HepG2 (cell line): ENCODE measurements at regions not wholly inside any gene's neighbourhood (a gene's known extent, or its start where the extent isn't known, plus 50 kb on each side); places are given as distances from the start of the nearest gene placed in this dataset.

ENCODE experiments used
- ATAC-seq: fragments of 200-7000 bp; cut with Tn5 transposase; 3 replicates; pipeline ENCODE4 v1.9.1; 2020; ENCODE audit warnings: mild to moderate bottlenecking, moderate library complexity
- BruUV-seq: library from RNA; stranded (reverse); fragments of 400-500 nt; replicated peaks from 2 replicates; lab custom pipeline; 2021; lab: Mats Ljungman, UMichigan
- CTCF ChIA-PET: fragments of 300-600 bp; formaldehyde crosslinking; extraction: SDS; loops from one replicate; lab custom pipeline; 2021; ENCODE audit warnings: low total read pairs, inconsistent platforms, low intra/inter-chr PET ratio; lab: Yijun Ruan, JAX
- POLR2A ChIA-PET: fragments of 350-600 bp; sonication (Branson Sonifier 250); formaldehyde crosslinking; loops from one replicate; lab custom pipeline; 2020; ENCODE audit warnings: antibody characterized with exemption, inconsistent platforms; lab: Yijun Ruan, JAX
- DNase-seq: peaks from one replicate; pipeline ENCODE4 v3.0.0-alpha.2; 2015; ENCODE audit warnings: low spot score
- FAIRE-seq: peaks from 3 replicates; lab custom pipeline; 2011; peaks lifted over from hg19 to GRCh38; lab: Jason Lieb, UNC
- H2AFZ ChIP-seq: one replicate; pipeline ENCODE4 v1.6.1; 2011; ENCODE audit warnings: low read length, inconsistent platforms
- H3K27ac ChIP-seq: fragments of 300-600 bp; 3 replicates; pipeline ENCODE4 v1.8.0; 2011; ENCODE audit warnings: mixed run types, mild to moderate bottlenecking, mixed read lengths, low read length, inconsistent platforms; ENCODE audit not compliant: insufficient read depth; ENCODE audit errors: extremely low read length
- H3K27me3 ChIP-seq, 2 experiments: fragments of 200-600 bp in 1 of 2; 2 replicates in 1 of 2; 3 replicates in 1 of 2; pipeline versions ENCODE4 v1.6.0 to v1.8.0; 2011; ENCODE audit warnings: low read length in 2 of 2, mild to moderate bottlenecking in 2 of 2, moderate library complexity in 2 of 2, inconsistent platforms in 1 of 2; ENCODE audit not compliant: insufficient read depth in 2 of 2, control insufficient read depth in 1 of 2
- H3K36me3 ChIP-seq, 2 experiments: fragments of 200-600 bp in 1 of 2; replicated peaks in 1 of 2; 2 replicates in 1 of 2; 3 replicates in 1 of 2; pipeline versions ENCODE4 v1.5.1 to v1.8.0; 2011; ENCODE audit warnings: low read length in 2 of 2, inconsistent platforms in 1 of 2; ENCODE audit not compliant: insufficient read depth in 2 of 2, control insufficient read depth in 1 of 2
- H3K4me1 ChIP-seq: 2 replicates; pipeline ENCODE4 v1.5.1; 2012; ENCODE audit warnings: low read length, inconsistent platforms; ENCODE audit not compliant: insufficient read depth
- H3K4me2 ChIP-seq: 2 replicates; pipeline ENCODE4 v1.6.0; 2011; ENCODE audit warnings: low read depth, low read length, inconsistent platforms
- H3K4me3 ChIP-seq, 3 experiments: fragments of 200-600 bp in 1 of 3; sonication (generic), shearing (Covaris generic) in 1 of 3; replicated peaks in 1 of 3; 2 replicates each; pipeline ENCODE4 v1.5.1; 2011 to 2016; ENCODE audit warnings: low read length in 3 of 3, inconsistent platforms in 2 of 3, low read depth in 2 of 3, mild to moderate bottlenecking in 2 of 3, control low read depth in 1 of 3, mixed read lengths in 1 of 3; ENCODE audit not compliant: insufficient read depth in 1 of 3
- H3K79me2 ChIP-seq: one replicate; pipeline ENCODE4 v1.6.1; 2011; ENCODE audit warnings: low read length, inconsistent platforms; ENCODE audit not compliant: insufficient read depth
- H3K9ac ChIP-seq: 2 replicates; pipeline ENCODE4 v1.6.0; 2011; ENCODE audit warnings: mild to moderate bottlenecking, low read depth, low read length, inconsistent platforms; ENCODE audit not compliant: insufficient read depth
- H3K9me3 ChIP-seq: 2 replicates; pipeline ENCODE4 v1.5.1; 2012; ENCODE audit warnings: mild to moderate bottlenecking, low read length
- H4K20me1 ChIP-seq: 2 replicates; pipeline ENCODE4 v1.6.0; 2011; ENCODE audit warnings: inconsistent platforms, mild to moderate bottlenecking, low read length, moderate library complexity; ENCODE audit not compliant: insufficient read depth
- ELF1 ChIP-seq: sonication (generic); formaldehyde crosslinking; IDR thresholded peaks from 2 replicates; pipeline ENCODE4 v1.4.0; 2020; ENCODE audit warnings: missing genetic modification reagents
- TP53 ChIP-seq: sonication (generic); formaldehyde crosslinking; conservative IDR thresholded peaks from 2 replicates; pipeline ENCODE4 v1.4.0; 2020; ENCODE audit warnings: missing genetic modification reagents
- ZNF33A ChIP-seq: sonication (generic); formaldehyde crosslinking; IDR thresholded peaks from 2 replicates; pipeline ENCODE4 v1.5.1; 2020; ENCODE audit warnings: missing genetic modification reagents, mild to moderate bottlenecking, moderate library complexity, borderline replicate concordance
- ZNF710 ChIP-seq: sonication (generic); formaldehyde crosslinking; IDR thresholded peaks from 2 replicates; pipeline ENCODE4 v1.5.0; 2020; ENCODE audit warnings: mild to moderate bottlenecking, missing genetic modification reagents, borderline replicate concordance
- ZNF800 ChIP-seq: sonication (generic); formaldehyde crosslinking; IDR thresholded peaks from 2 replicates; pipeline ENCODE4 v1.4.0; 2020; ENCODE audit warnings: missing genetic modification reagents
- WGBS: methylation state at CpG from one replicate; pipeline ENCODE4 v1.1.6; 2017; ENCODE audit warnings: low lambda C conversion rate; 5-methylcytosine and 5-hydroxymethylcytosine counted together
- in situ Hi-C: cut with HindIII; loops from 2 replicates; pipeline ENCODE4 v1.10.0; 2017; ENCODE audit warnings: low pct_unique_long_range_greater_than_20kb; ENCODE audit not compliant: extremely low pct_ligation_motif_present
- intact Hi-C: fragments of 100-400 bp; cut with micrococcal nuclease; formaldehyde crosslinking; loops from one replicate; pipeline ENCODE4 v1.10.0; 2022; ENCODE audit not compliant: unreplicated experiment

GRCh38 chrX:40875476-40875875 lies 140.1 kb upstream of the MED14 start:
- H3K27me3 ChIP-seq, result no peaks in the 10 kb centered on the region
- H3K4me2 ChIP-seq, result no peak overlapping the region
- no peaks in the 10 kb centered on the region for H4K20me1 ChIP-seq
- intact Hi-C loops, result loop anchor here (10.0 kb wide), 1 partner anchor 49 kb away; no protein-coding TSS in a partner anchor
- no peak overlapping the region for H2AFZ ChIP-seq
- H3K27ac ChIP-seq, result no peak overlapping the region
- ATAC-seq (no peak), FAIRE-seq (no peak), DNase-seq (no peak)
- BruUV-seq, result no TSS peak
- H3K4me3 ChIP-seq, result no peak overlapping the region
- no peaks in the 10 kb centered on the region for H3K36me3 ChIP-seq
- no peak overlapping the region for H3K9ac ChIP-seq
- 5% methylated on average over 3 of the region's 3 CpGs for WGBS
- CTCF ChIA-PET, result no interaction called here
- in situ Hi-C loops, result no loop called here
- no peaks in the 10 kb centered on the region for H3K9me3 ChIP-seq
- TF ChIP-seq ZNF710 (CRISPR knock-in tag), result no peak
- no peak for TF ChIP-seq ZNF33A (CRISPR knock-in tag)
- no peak for TF ChIP-seq ZNF800 (CRISPR knock-in tag)
- TF ChIP-seq TP53, result no peak
- no peak for TF ChIP-seq ELF1 (CRISPR knock-in tag)
- POLR2A ChIA-PET, result no interaction called here
- H3K79me2 ChIP-seq, result no peaks in the 10 kb centered on the region
- no peaks in the 10 kb centered on the region for H3K4me1 ChIP-seq
